GM23338 (cell line): ENCODE measurements at regions not wholly inside any gene's neighbourhood (a gene's known extent, or its start where the extent isn't known, plus 50 kb on each side); places are given as distances from the start of the nearest gene placed in this dataset.

Source experiments
- ATAC-seq: fragments of 200-7000 bp; cut with Tn5 transposase; 3 replicates; pipeline ENCODE4 v1.9.1; 2020
- DNase-seq: peaks from one replicate; pipeline ENCODE4 v3.0.0-alpha.2; 2015; ENCODE audit warnings: low spot score
- H2AFZ ChIP-seq: fragments of 200-600 bp; sonication (generic); 2 replicates; pipeline ENCODE4 v1.8.0; 2016; ENCODE audit warnings: antibody characterized with exemption, mild to moderate bottlenecking, moderate library complexity
- H3F3A ChIP-seq: fragments of 200-600 bp; sonication (generic); replicated peaks from 2 replicates; pipeline ENCODE4 v1.8.0; 2017; ENCODE audit warnings: antibody characterized with exemption, mixed run types, low read depth
- H3K27ac ChIP-seq: fragments of 200-600 bp; sonication (generic); 2 replicates; pipeline ENCODE4 v1.6.1; 2016; ENCODE audit warnings: low read depth
- H3K27me3 ChIP-seq: fragments of 200-600 bp; sonication (generic); 2 replicates; pipeline ENCODE4 v1.8.0; 2016; ENCODE audit warnings: mild to moderate bottlenecking, mixed run types, moderate library complexity; ENCODE audit not compliant: insufficient read depth
- H3K36me3 ChIP-seq: fragments of 200-600 bp; sonication (generic); 2 replicates; pipeline ENCODE4 v1.8.0; 2016; ENCODE audit warnings: mild to moderate bottlenecking; ENCODE audit not compliant: insufficient read depth
- H3K4me1 ChIP-seq: fragments of 200-600 bp; sonication (generic); 2 replicates; pipeline ENCODE4 v1.8.0; 2016; ENCODE audit warnings: mild to moderate bottlenecking, moderate library complexity; ENCODE audit not compliant: insufficient read depth
- H3K4me2 ChIP-seq: fragments of 200-600 bp; sonication (generic); 2 replicates; pipeline ENCODE4 v1.7.1; 2017; ENCODE audit warnings: mixed run types
- H3K4me3 ChIP-seq: fragments of 200-600 bp; sonication (generic); 2 replicates; pipeline ENCODE4 v1.6.1; 2016; ENCODE audit warnings: mixed run types
- H3K79me2 ChIP-seq: fragments of 200-600 bp; sonication (generic); replicated peaks from 2 replicates; pipeline ENCODE4 v1.8.0; 2017; ENCODE audit warnings: mild to moderate bottlenecking; ENCODE audit not compliant: insufficient read depth
- H3K9me2 ChIP-seq: fragments of 200-600 bp; sonication (generic); 2 replicates; pipeline ENCODE4 v1.8.0; 2017; ENCODE audit not compliant: insufficient read depth
- H4K20me1 ChIP-seq: fragments of 200-600 bp; sonication (generic); replicated peaks from 2 replicates; pipeline ENCODE4 v1.8.0; 2017; ENCODE audit warnings: mild to moderate bottlenecking; ENCODE audit not compliant: insufficient read depth
- H3K27ac Mint-ChIP-seq: 2 replicates; pipeline ENCODE4 v1.8.0; 2020; ENCODE audit warnings: inconsistent platforms, mild to moderate bottlenecking, moderate library complexity, mixed read lengths
- H3K27me3 Mint-ChIP-seq: 3 replicates; pipeline ENCODE4 v1.8.0; 2022; ENCODE audit warnings: low read depth, mild to moderate bottlenecking, moderate library complexity, mixed read lengths, inconsistent platforms; ENCODE audit not compliant: insufficient read depth, poor library complexity
- H3K36me3 Mint-ChIP-seq: 3 replicates; pipeline ENCODE4 v1.8.0; 2021; ENCODE audit warnings: low read depth, mild to moderate bottlenecking, inconsistent platforms, moderate library complexity, mixed read lengths
- H3K4me1 Mint-ChIP-seq: 3 replicates; pipeline ENCODE4 v1.8.0; 2020; ENCODE audit warnings: mild to moderate bottlenecking, inconsistent platforms, mixed read lengths
- H3K4me3 Mint-ChIP-seq: 3 replicates; pipeline ENCODE4 v1.8.0; 2021; ENCODE audit warnings: moderate library complexity, mild to moderate bottlenecking, inconsistent platforms, mixed read lengths
- H3K9me3 Mint-ChIP-seq: 3 replicates; pipeline ENCODE4 v1.8.0; 2020; ENCODE audit warnings: moderate library complexity, mild to moderate bottlenecking, inconsistent platforms, mixed read lengths
- CREB1 ChIP-seq: fragments of 250-450 bp; sonication (Bioruptor Pico); IDR thresholded peaks from 2 replicates; pipeline ENCODE4 v1.5.0; 2020; ENCODE audit warnings: low read depth, mild to moderate bottlenecking, moderate library complexity
- EZH2 ChIP-seq: fragments of 200-600 bp; sonication (generic); IDR thresholded peaks from one replicate; pipeline ENCODE4 v1.8.0; 2017; ENCODE audit warnings: antibody characterized with exemption, mild to moderate bottlenecking, low read depth; ENCODE audit not compliant: unreplicated experiment
- EZH2phosphoT487 ChIP-seq: fragments of 200-600 bp; sonication (generic); IDR thresholded peaks from one replicate; pipeline ENCODE4 v1.8.1; 2018; ENCODE audit warnings: antibody characterized with exemption; ENCODE audit not compliant: unreplicated experiment
- NANOG ChIP-seq: IDR thresholded peaks from 2 replicates; pipeline ENCODE4 v1.6.1; 2016; ENCODE audit warnings: antibody characterized with exemption, borderline replicate concordance
- POLR2AphosphoS5 ChIP-seq: IDR thresholded peaks from 2 replicates; pipeline ENCODE4 v1.6.1; 2016; ENCODE audit warnings: antibody characterized with exemption, low read depth
- REST ChIP-seq: IDR thresholded peaks from one replicate; pipeline ENCODE4 v1.6.1; 2018; ENCODE audit warnings: antibody characterized with exemption; ENCODE audit not compliant: unreplicated experiment
- STAT1 ChIP-seq: IDR thresholded peaks from one replicate; pipeline ENCODE4 v1.6.1; 2016; ENCODE audit warnings: antibody characterized with exemption; ENCODE audit not compliant: unreplicated experiment
- ZNF114 ChIP-seq: fragments of 250-450 bp; sonication (Bioruptor Pico); IDR thresholded peaks from 2 replicates; pipeline ENCODE4 v1.5.0; 2020; ENCODE audit warnings: mild to moderate bottlenecking, moderate library complexity
- ZNF331 ChIP-seq: fragments of 250-450 bp; sonication (Bioruptor Pico); IDR thresholded peaks from 2 replicates; pipeline ENCODE4 v1.5.0; 2020; ENCODE audit warnings: low read depth, mild to moderate bottlenecking, moderate library complexity

- no peak for ATAC-seq
- H3K27me3 Mint-ChIP-seq, result no peaks in the 10 kb centered on the region
- peaks cover 9% of the 10 kb centered on the region; the same call in 1 of the 2 replicates for H3K9me2 ChIP-seq
- H3F3A ChIP-seq, result no peaks in the 10 kb centered on the region
- H4K20me1 ChIP-seq, result no peaks in the 10 kb centered on the region
- no peaks in the 10 kb centered on the region for H3K9me3 Mint-ChIP-seq
- H3K27me3 ChIP-seq, result no peaks in the 10 kb centered on the region
- TF ChIP-seq EZH2 (no peak), NANOG (no peak), ZNF114 (CRISPR knock-in tag) (no peak), STAT1 (no peak), EZH2phosphoT487 (no peak), CREB1 (CRISPR knock-in tag) (no peak), REST (no peak)
- H3K27ac ChIP-seq, result no peak overlapping the region
- H2AFZ ChIP-seq, result no peak overlapping the region
- no peak overlapping the region for H3K4me3 Mint-ChIP-seq
- H3K79me2 ChIP-seq, result no peaks in the 10 kb centered on the region
- H3K36me3 ChIP-seq, result no peaks in the 10 kb centered on the region
- no peak overlapping the region for H3K4me3 ChIP-seq
- no peak overlapping the region for H3K4me2 ChIP-seq
- H3K36me3 Mint-ChIP-seq, result peaks cover 3% of the 10 kb centered on the region; the same call in 1 of the 3 replicates
- no peak overlapping the region for H3K27ac Mint-ChIP-seq
- no peak for DNase-seq
- H3K4me1 ChIP-seq, result peaks cover 20% of the 10 kb centered on the region
- peaks cover 21% of the 10 kb centered on the region for H3K4me1 Mint-ChIP-seq
Observed at GRCh38 chr1:94736549-94736948, 83.6 kb upstream of the SLC44A3 start.

- H3F3A ChIP-seq, result no peaks in the 10 kb centered on the region
- no peak overlapping the region for H3K27ac Mint-ChIP-seq
- no peak for TF ChIP-seq ZNF331 (CRISPR knock-in tag)
- no peak for TF ChIP-seq STAT1
- no peak for TF ChIP-seq POLR2AphosphoS5
- no peak for TF ChIP-seq ZNF114 (CRISPR knock-in tag)
- no peak for TF ChIP-seq EZH2phosphoT487
- TF ChIP-seq NANOG, result no peak
Observed at GRCh38 chr1:94736073-94736472, 84.1 kb upstream of the SLC44A3 start.

More at GRCh38 chr1:94736073-94736472, 84.1 kb upstream of the SLC44A3 start:
- Histone ChIP-seq H3K9me2 (peaks cover 9% of the 10 kb centered on the region; the same call in 1 of the 2 replicates), H4K20me1 (no peaks in the 10 kb centered on the region), H3K27ac (no peak overlapping the region), H3K4me2 (0 out of 2 replicates have a peak overlapping the region, but pooled peaks have one; percentile 57), H3K79me2 (no peaks in the 10 kb centered on the region), H3K4me1 (peaks cover 20% of the 10 kb centered on the region), H3K4me3 (no peak overlapping the region), H2AFZ (no peak overlapping the region), H3K36me3 (no peaks in the 10 kb centered on the region), H3K27me3 (no peaks in the 10 kb centered on the region)
- no peaks in the 10 kb centered on the region for H3K9me3 Mint-ChIP-seq
- ATAC-seq (no peak), DNase-seq (no peak)
- H3K27me3 Mint-ChIP-seq, result no peaks in the 10 kb centered on the region
- no peak overlapping the region for H3K4me3 Mint-ChIP-seq
- peaks cover 21% of the 10 kb centered on the region for H3K4me1 Mint-ChIP-seq
- H3K36me3 Mint-ChIP-seq, result peaks cover 3% of the 10 kb centered on the region; the same call in 1 of the 3 replicates
